ENCODE measurements at regions not wholly inside any gene's neighbourhood (a gene's known extent, or its start where the extent isn't known, plus 50 kb on each side); places are given as distances from the start of the nearest gene placed in this dataset.
"Not testable (repeated sequence)": the region's sequence is repeated elsewhere in the genome, so short reads cannot be mapped to it uniquely, and the experiment has no call there.

DNA sequence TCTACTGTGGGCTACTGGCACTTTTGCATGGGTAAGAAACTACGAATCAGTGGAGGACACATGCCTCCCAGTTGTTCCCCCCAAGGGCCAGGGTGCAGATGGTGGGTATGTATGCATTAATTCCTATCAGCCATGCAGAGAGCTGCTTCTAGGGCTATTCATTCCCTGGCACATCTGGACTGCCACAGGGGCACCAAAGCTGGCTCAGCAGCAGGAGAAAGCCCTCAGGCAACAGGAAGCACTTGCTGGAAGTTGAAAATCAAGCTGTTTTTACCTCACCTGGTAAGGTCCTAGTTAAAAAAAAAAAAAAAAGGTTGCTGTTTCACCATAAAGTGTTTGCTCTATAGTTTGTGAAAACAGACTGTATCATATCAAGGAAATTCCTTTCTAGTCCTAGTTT, 1342.6 kb downstream of the REEP3 start:
- TF ChIP-seq, protein P1, sequence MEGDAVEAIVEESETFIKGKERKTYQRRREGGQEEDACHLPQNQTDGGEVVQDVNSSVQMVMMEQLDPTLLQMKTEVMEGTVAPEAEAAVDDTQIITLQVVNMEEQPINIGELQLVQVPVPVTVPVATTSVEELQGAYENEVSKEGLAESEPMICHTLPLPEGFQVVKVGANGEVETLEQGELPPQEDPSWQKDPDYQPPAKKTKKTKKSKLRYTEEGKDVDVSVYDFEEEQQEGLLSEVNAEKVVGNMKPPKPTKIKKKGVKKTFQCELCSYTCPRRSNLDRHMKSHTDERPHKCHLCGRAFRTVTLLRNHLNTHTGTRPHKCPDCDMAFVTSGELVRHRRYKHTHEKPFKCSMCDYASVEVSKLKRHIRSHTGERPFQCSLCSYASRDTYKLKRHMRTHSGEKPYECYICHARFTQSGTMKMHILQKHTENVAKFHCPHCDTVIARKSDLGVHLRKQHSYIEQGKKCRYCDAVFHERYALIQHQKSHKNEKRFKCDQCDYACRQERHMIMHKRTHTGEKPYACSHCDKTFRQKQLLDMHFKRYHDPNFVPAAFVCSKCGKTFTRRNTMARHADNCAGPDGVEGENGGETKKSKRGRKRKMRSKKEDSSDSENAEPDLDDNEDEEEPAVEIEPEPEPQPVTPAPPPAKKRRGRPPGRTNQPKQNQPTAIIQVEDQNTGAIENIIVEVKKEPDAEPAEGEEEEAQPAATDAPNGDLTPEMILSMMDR (conservative IDR thresholded peaks at IDR 0.05; ENCODE audit: low read depth) = no peak
- H3K27ac ChIP-seq = no peak overlapping the region
- DNase-seq (ENCODE audit: low spot score) = peak; percentile 4
- ChIA-PET CTCF (interaction anchor here (0.6 kb wide), 1 partner anchor 1144 kb away, joined by 3 read pairs; no protein-coding TSS in a partner anchor), POLR2A (ENCODE audit: low non-redundant PET) (no interaction called here)

DNA sequence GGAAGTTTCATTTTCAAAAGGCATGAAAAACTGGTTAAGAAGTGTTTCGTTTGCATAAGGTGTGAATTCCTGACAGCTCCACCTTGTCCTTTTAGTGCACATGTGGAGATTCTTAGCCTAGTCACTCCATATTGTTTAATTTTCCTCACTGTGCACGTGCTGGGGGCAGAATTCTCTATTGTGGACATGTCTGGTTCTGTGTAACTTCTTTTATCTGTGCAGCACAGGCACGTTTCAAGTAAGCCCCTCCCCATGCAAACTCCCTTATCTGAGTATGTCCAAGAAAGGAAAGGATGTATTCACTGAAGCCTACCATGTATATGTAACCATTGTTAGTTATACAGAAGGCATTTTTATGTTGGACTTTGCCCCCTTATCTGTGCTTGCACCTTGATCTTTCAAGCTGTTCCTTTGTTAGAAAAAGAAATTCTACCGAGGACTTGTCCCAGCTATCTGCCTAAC, 1346.3 kb downstream of the REEP3 start:
- POLR2A ChIA-PET (ENCODE audit: low non-redundant PET) = no interaction called here

DNA sequence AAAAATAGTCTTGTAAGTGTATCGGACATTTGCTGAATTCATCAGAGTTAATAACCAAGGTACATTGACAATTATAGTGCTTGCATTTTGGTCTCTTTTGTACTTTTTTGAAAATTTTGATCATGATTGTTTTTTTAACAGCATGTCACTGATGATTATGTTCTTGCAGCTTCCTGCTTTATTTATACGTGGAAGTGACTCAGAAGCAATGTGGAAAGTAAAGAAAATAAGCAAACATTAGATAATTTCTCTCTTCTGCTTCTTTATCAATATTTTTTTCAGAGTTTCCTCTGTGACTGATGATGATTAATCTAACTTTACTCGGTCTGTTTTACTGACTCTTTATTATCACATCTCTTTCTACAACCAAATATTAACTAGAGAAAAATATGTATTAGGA, 1351.9 kb downstream of the REEP3 start:
- H3K27ac ChIP-seq = no peak overlapping the region
- DNase-seq (ENCODE audit: low spot score) = no peak
- TF ChIP-seq, protein P1 (conservative IDR thresholded peaks at IDR 0.05; ENCODE audit: low read depth) = no peak
- ChIA-PET POLR2A (ENCODE audit: low non-redundant PET) (no interaction called here), CTCF (no interaction called here)

More for the DNA sequence above, 1346.3 kb downstream of the REEP3 start:
- CTCF ChIA-PET = no interaction called here
- TF ChIP-seq, protein P1 (conservative IDR thresholded peaks at IDR 0.05; ENCODE audit: low read depth) = no peak
- no peak for DNase-seq (ENCODE audit: low spot score)
- no peak overlapping the region for H3K27ac ChIP-seq

GRCh38 chr10:64873959-64874358, 1352.8 kb downstream of the REEP3 start:
- no peak for DNase-seq (ENCODE audit: low spot score)
- TF ChIP-seq, protein P1 (conservative IDR thresholded peaks at IDR 0.05; ENCODE audit: low read depth) = no peak
- ChIA-PET POLR2A (ENCODE audit: low non-redundant PET) (no interaction called here), CTCF (no interaction called here)
- H3K27ac ChIP-seq = no peak overlapping the region

DNA sequence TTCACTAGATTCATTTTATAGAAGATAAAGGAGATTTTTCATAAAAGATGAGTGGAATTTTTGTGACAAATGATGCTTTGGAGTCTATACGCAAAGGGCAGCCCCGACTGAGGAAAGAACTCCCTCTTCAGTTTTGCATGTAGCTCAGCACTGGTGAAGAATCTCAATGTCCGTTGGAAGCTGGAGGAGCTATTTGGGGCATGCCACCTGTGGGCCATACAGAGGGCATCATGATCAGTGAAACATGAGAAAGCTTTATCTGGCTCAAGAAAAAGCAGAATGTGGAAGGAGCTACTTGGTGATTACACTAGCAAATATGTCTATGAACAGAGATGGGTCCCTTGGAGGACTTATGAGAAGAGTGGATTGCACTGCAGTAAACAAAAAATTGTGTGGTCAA, 1359.3 kb downstream of the REEP3 start:
- ChIA-PET POLR2A (ENCODE audit: low non-redundant PET) (no interaction called here), CTCF (no interaction called here)
- TF ChIP-seq, protein P1 (conservative IDR thresholded peaks at IDR 0.05; ENCODE audit: low read depth) = no peak
- DNase-seq (ENCODE audit: low spot score) = no peak
- no peak overlapping the region for H3K27ac ChIP-seq

- POLR2A ChIA-PET (ENCODE audit: low non-redundant PET) = no interaction called here
- TF ChIP-seq, protein P1 (conservative IDR thresholded peaks at IDR 0.05; ENCODE audit: low read depth) = no peak
- H3K27ac ChIP-seq = no peak overlapping the region
- no peak for DNase-seq (ENCODE audit: low spot score)
- CTCF ChIA-PET = no interaction called here
These were observed 1360.1 kb downstream of the REEP3 start for GRCh38 chr10:64881257-64881656.

GRCh38 chr10:64896582-64896981, 1375.4 kb downstream of the REEP3 start:
- CTCF ChIA-PET = no interaction called here
- POLR2A ChIA-PET (ENCODE audit: low non-redundant PET) = no interaction called here
- TF ChIP-seq, protein P1 (conservative IDR thresholded peaks at IDR 0.05; ENCODE audit: low read depth) = no peak
- H3K27ac ChIP-seq = no peak overlapping the region
- DNase-seq (ENCODE audit: low spot score) = no peak

- H3K27ac ChIP-seq; POLR2A ChIA-PET (ENCODE audit: low non-redundant PET): not testable (repeated sequence)
- CTCF ChIA-PET = interaction anchor here (0.6 kb wide), 1 partner anchor 1778 kb away, joined by 5 read pairs; no protein-coding TSS in a partner anchor
These were observed 1385.1 kb downstream of the REEP3 start for GRCh38 chr10:64906311-64906710.

DNA sequence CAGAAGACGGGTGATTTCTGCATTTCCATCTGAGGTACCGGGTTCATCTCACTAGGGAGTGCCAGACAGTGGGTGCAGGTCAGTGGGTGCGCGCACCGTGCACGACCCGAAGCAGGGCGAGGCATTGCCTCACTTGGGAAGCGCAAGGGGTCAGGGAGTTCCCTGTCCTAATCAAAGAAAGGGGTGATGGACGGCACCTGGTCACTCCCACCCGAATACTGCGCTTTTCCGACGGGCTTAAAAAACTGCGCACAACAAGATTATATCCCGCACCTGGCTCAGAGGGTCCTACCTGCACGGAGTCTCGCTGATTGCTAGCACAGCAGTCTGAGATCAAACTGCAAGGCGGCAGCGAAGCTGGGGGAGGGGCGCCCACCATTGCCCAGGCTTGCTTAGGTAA, 1403.1 kb downstream of the REEP3 start:
- POLR2A ChIA-PET (ENCODE audit: low non-redundant PET); H3K27ac ChIP-seq; DNase-seq (ENCODE audit: low spot score); CTCF ChIA-PET: not testable (repeated sequence)

More at GRCh38 chr10:64906311-64906710, 1385.1 kb downstream of the REEP3 start:
- not testable (repeated sequence) for DNase-seq (ENCODE audit: low spot score)

Data from RWPE1 (cell line).